SK-N-MC (cell line): ENCODE measurements at regions not wholly inside any gene's neighbourhood (a gene's known extent, or its start where the extent isn't known, plus 50 kb on each side); places are given as distances from the start of the nearest gene placed in this dataset.
"Not testable (repeated sequence)": the region's sequence is repeated elsewhere in the genome, so short reads cannot be mapped to it uniquely, and the experiment has no call there.

Experiments used
- DNase-seq: peaks from one replicate; pipeline ENCODE4 v3.0.0-alpha.2; 2011; ENCODE audit warnings: low read depth, low spot score
- H3K27ac ChIP-seq: fragments of 200-600 bp; sonication (generic); 2 replicates; pipeline ENCODE4 v1.5.1; 2016; ENCODE audit warnings: mixed run types
- H3K36me3 ChIP-seq: fragments of 200-600 bp; sonication (generic); 2 replicates; pipeline ENCODE4 v1.6.1; 2017; ENCODE audit warnings: antibody characterized with exemption, low read length, mixed read lengths; ENCODE audit not compliant: insufficient read depth
- H3K4me3 ChIP-seq: fragments of 200-600 bp; sonication (generic); 2 replicates; pipeline ENCODE4 v1.5.1; 2016
- H3K9ac ChIP-seq: fragments of 200-600 bp; sonication (generic); 2 replicates; pipeline ENCODE4 v1.8.0; 2017; ENCODE audit warnings: mixed run types, mixed read lengths; ENCODE audit not compliant: insufficient read length
- H3K9me3 ChIP-seq: fragments of 200-600 bp; sonication (generic); 2 replicates; pipeline ENCODE4 v1.6.1; 2017; ENCODE audit warnings: low read depth, mild to moderate bottlenecking, antibody characterized with exemption, low read length, moderate library complexity, mixed read lengths
- EZH2 ChIP-seq: fragments of 200-600 bp; sonication (generic); IDR thresholded peaks from one replicate; pipeline ENCODE4 v1.6.1; 2017; ENCODE audit warnings: antibody characterized with exemption
- FOXP2 ChIP-seq: optimal IDR thresholded peaks from 2 replicates; pipeline ENCODE3; 2011; ENCODE audit warnings: mild to moderate bottlenecking, moderate library complexity; ENCODE audit not compliant: insufficient read depth; ENCODE audit errors: extremely low read length, control extremely low read depth
- POLR2AphosphoS5 ChIP-seq: IDR thresholded peaks from 2 replicates; pipeline ENCODE4 v1.6.1; 2012; ENCODE audit warnings: mild to moderate bottlenecking, low read depth, low read length, borderline replicate concordance

- H3K27ac ChIP-seq = no peak overlapping the region
Measured at GRCh38 chr18:28740575-28740974, 563.6 kb upstream of the CDH2 start.

GRCh38 chr18:28736951-28737350 lies 560.0 kb upstream of the CDH2 start:
- Histone ChIP-seq H3K9me3 (no peaks in the 10 kb centered on the region), H3K9ac (no peak overlapping the region), H3K27ac (no peak overlapping the region), H3K4me3 (no peak overlapping the region), H3K36me3 (no peaks in the 10 kb centered on the region)
- DNase-seq = no peak
- TF ChIP-seq POLR2AphosphoS5 (no peak), FOXP2 (no peak), EZH2 (no peak)

More at GRCh38 chr18:28740575-28740974, 563.6 kb upstream of the CDH2 start:
- Histone ChIP-seq H3K4me3 (no peak overlapping the region), H3K9ac (no peak overlapping the region), H3K9me3 (no peaks in the 10 kb centered on the region), H3K36me3 (no peaks in the 10 kb centered on the region)
- no peak for DNase-seq
- no peak for TF ChIP-seq EZH2
- TF ChIP-seq POLR2AphosphoS5 = no peak
- TF ChIP-seq FOXP2 = no peak

- Histone ChIP-seq H3K27ac (no peak overlapping the region), H3K9ac (no peak overlapping the region), H3K4me3 (no peak overlapping the region), H3K36me3 (no peaks in the 10 kb centered on the region), H3K9me3 (no peaks in the 10 kb centered on the region)
- no peak for DNase-seq
- TF ChIP-seq POLR2AphosphoS5 (no peak), FOXP2 (no peak), EZH2 (no peak)
Measured at GRCh38 chr18:28736223-28736622, 559.3 kb upstream of the CDH2 start.

- peak; percentile 5 for DNase-seq
Measured at GRCh38 chr18:28735731-28736130, 558.8 kb upstream of the CDH2 start.

GRCh38 chr18:28729321-28729720 lies 552.4 kb upstream of the CDH2 start:
- Histone ChIP-seq H3K9me3 (no peaks in the 10 kb centered on the region), H3K36me3 (no peaks in the 10 kb centered on the region), H3K4me3 (no peak overlapping the region), H3K27ac (no peak overlapping the region), H3K9ac (no peak overlapping the region)
- DNase-seq = no peak
- no peak for TF ChIP-seq FOXP2
- TF ChIP-seq POLR2AphosphoS5 = no peak
- TF ChIP-seq EZH2 = no peak

More at GRCh38 chr18:28735731-28736130, 558.8 kb upstream of the CDH2 start:
- H3K9me3 ChIP-seq = no peaks in the 10 kb centered on the region
- H3K36me3 ChIP-seq = no peaks in the 10 kb centered on the region
- H3K9ac ChIP-seq = no peak overlapping the region
- no peak overlapping the region for H3K4me3 ChIP-seq
- no peak overlapping the region for H3K27ac ChIP-seq
- TF ChIP-seq FOXP2 (no peak), POLR2AphosphoS5 (no peak), EZH2 (no peak)

- H3K9ac ChIP-seq = no peak overlapping the region
- no peak overlapping the region for H3K27ac ChIP-seq
- DNase-seq = no peak
- H3K9me3 ChIP-seq = no peaks in the 10 kb centered on the region
- no peak overlapping the region for H3K4me3 ChIP-seq
- no peaks in the 10 kb centered on the region for H3K36me3 ChIP-seq
- no peak for TF ChIP-seq FOXP2
- no peak for TF ChIP-seq EZH2
- no peak for TF ChIP-seq POLR2AphosphoS5
Measured at GRCh38 chr18:28728891-28729290, 552.0 kb upstream of the CDH2 start.

GRCh38 chr18:28727189-28727588 lies 550.3 kb upstream of the CDH2 start:
- H3K36me3 ChIP-seq, H3K9me3 ChIP-seq, H3K27ac ChIP-seq, H3K4me3 ChIP-seq, DNase-seq, H3K9ac ChIP-seq: not testable (repeated sequence)

- H3K27ac ChIP-seq = no peak overlapping the region
- DNase-seq = no peak
- H3K4me3 ChIP-seq = no peak overlapping the region
- TF ChIP-seq POLR2AphosphoS5 = no peak
- H3K9me3 ChIP-seq = no peaks in the 10 kb centered on the region
- H3K36me3 ChIP-seq = no peaks in the 10 kb centered on the region
- H3K9ac ChIP-seq = no peak overlapping the region
Measured at GRCh38 chr18:28725876-28726275, 548.9 kb upstream of the CDH2 start.

GRCh38 chr18:28723506-28723905 lies 546.6 kb upstream of the CDH2 start:
- Histone ChIP-seq H3K36me3 (no peaks in the 10 kb centered on the region), H3K4me3 (no peak overlapping the region), H3K9me3 (no peaks in the 10 kb centered on the region), H3K27ac (no peak overlapping the region), H3K9ac (no peak overlapping the region)
- DNase-seq = no peak
- TF ChIP-seq POLR2AphosphoS5 (no peak), FOXP2 (no peak), EZH2 (no peak)
